K562 (cell line): ENCODE measurements at regions not wholly inside any gene's neighbourhood (a gene's known extent, or its start where the extent isn't known, plus 50 kb on each side); places are given as distances from the start of the nearest gene placed in this dataset.

Source experiments
- EWSR1 ChIP-seq: fragments of 450-650 bp; IDR thresholded peaks from 2 replicates; pipeline ENCODE4 v1.6.1; 2018; ENCODE audit warnings: borderline replicate concordance, mild to moderate bottlenecking, low read depth, moderate library complexity; ENCODE audit not compliant: partially characterized antibody
- HDAC6 ChIP-seq: IDR thresholded peaks from 2 replicates; pipeline ENCODE4 v1.6.1; 2012; ENCODE audit warnings: low read depth, mild to moderate bottlenecking, control low read depth, inconsistent platforms, low read length, moderate library complexity
- NFE2L1 ChIP-seq: fragments of 450-650 bp; IDR thresholded peaks from 2 replicates; pipeline ENCODE4 v1.6.1; 2016; ENCODE audit warnings: missing genetic modification characterization, low read depth, mild to moderate bottlenecking, missing compliant biosample characterization, moderate library complexity, borderline replicate concordance
- PHF8 ChIP-seq: fragments of 200-600 bp; sonication (generic); IDR thresholded peaks from 2 replicates; pipeline ENCODE4 v1.6.1; 2012; ENCODE audit warnings: mixed run types, mild to moderate bottlenecking, inconsistent platforms, low read length, moderate library complexity, borderline replicate concordance
- POLR2AphosphoS2 ChIP-seq: IDR thresholded peaks from 2 replicates; pipeline ENCODE4 v1.6.1; 2012; ENCODE audit warnings: low read length, improper control_type of control experiment
- POLR2B ChIP-seq: fragments of 450-650 bp; IDR thresholded peaks from 2 replicates; pipeline ENCODE4 v1.6.1; 2018; ENCODE audit warnings: low read depth; ENCODE audit not compliant: partially characterized antibody
- TF ChIP-seq, protein P1 (sequence below): sonication (generic); formaldehyde crosslinking; IDR thresholded peaks from 2 replicates; pipeline ENCODE4 v1.9.0; 2022; ENCODE audit warnings: mild to moderate bottlenecking, missing genetic modification reagents

DNA sequence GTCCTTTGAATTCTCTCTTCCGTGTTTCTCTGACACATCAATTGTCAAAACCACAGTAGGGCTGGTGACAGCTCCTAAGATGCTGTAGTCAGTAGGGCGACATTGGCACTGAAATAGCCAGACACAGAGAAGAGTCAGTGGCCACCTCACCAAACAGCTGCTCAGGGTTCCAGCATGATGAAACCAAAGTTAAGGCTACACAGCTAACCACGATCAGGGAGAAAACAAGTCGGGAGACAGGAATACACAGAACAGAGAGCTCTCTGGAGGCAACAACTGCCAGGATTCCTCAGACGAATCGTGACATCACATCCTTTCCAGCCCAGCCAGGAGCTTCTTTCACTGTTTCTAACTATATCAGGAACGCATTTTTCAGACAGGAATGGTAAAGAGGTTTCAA, 922.2 kb downstream of the SORCS1 start:
- no peak for TF ChIP-seq POLR2AphosphoS2
- TF ChIP-seq PHF8 = no peak
- no peak for TF ChIP-seq NFE2L1
- TF ChIP-seq POLR2B = no peak
- TF ChIP-seq, protein P1, sequence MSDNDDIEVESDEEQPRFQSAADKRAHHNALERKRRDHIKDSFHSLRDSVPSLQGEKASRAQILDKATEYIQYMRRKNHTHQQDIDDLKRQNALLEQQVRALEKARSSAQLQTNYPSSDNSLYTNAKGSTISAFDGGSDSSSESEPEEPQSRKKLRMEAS (CRISPR knock-in tag) = no peak
- TF ChIP-seq EWSR1 = no peak
- no peak for TF ChIP-seq HDAC6
